ENCODE measurements at regions not wholly inside any gene's neighbourhood (a gene's known extent, or its start where the extent isn't known, plus 50 kb on each side); places are given as distances from the start of the nearest gene placed in this dataset.
A peak's percentile ranks its signal among the peaks of the same experiment; 100 is the strongest.

DNA sequence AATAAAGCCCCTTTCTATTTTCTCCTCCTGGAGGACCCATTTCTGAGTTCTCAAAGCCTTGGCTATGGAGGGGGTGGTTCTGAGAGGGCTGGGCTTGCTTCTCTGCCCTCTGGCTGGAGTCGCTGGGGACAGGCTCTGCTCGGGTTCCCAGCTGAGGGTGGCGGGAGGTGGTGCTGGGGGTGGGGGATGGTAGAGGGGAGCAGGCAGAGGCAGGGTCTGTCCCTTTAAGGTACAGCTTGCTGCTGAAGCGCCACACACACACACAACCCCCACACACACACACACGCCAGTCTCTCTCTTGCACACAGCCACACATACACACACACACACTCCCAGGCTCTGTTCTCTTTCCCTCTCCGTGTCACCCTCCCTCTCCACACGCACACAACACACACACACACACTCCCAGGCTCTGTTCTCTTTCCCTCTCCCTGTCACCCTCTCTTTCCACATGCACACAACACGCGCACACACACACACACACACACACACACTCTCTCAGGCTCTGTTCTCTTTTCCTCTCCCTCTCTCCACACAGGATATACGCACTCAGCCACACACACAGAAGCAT lies 69.8 kb upstream of the SSBP3 start (continued):
- TF ChIP-seq, protein P1, sequence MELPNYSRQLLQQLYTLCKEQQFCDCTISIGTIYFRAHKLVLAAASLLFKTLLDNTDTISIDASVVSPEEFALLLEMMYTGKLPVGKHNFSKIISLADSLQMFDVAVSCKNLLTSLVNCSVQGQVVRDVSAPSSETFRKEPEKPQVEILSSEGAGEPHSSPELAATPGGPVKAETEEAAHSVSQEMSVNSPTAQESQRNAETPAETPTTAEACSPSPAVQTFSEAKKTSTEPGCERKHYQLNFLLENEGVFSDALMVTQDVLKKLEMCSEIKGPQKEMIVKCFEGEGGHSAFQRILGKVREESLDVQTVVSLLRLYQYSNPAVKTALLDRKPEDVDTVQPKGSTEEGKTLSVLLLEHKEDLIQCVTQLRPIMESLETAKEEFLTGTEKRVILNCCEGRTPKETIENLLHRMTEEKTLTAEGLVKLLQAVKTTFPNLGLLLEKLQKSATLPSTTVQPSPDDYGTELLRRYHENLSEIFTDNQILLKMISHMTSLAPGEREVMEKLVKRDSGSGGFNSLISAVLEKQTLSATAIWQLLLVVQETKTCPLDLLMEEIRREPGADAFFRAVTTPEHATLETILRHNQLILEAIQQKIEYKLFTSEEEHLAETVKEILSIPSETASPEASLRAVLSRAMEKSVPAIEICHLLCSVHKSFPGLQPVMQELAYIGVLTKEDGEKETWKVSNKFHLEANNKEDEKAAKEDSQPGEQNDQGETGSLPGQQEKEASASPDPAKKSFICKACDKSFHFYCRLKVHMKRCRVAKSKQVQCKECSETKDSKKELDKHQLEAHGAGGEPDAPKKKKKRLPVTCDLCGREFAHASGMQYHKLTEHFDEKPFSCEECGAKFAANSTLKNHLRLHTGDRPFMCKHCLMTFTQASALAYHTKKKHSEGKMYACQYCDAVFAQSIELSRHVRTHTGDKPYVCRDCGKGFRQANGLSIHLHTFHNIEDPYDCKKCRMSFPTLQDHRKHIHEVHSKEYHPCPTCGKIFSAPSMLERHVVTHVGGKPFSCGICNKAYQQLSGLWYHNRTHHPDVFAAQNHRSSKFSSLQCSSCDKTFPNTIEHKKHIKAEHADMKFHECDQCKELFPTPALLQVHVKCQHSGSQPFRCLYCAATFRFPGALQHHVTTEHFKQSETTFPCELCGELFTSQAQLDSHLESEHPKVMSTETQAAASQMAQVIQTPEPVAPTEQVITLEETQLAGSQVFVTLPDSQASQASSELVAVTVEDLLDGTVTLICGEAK (IDR thresholded peaks at IDR 0.05) = no peak
- TF ChIP-seq, protein P1 (CRISPR knock-in tag; IDR thresholded peaks at IDR 0.05) = no peak
- TF ChIP-seq ZNF224 (CRISPR knock-in tag; IDR thresholded peaks at IDR 0.05) = no peak
- TF ChIP-seq GATA2 (CRISPR knock-in tag; IDR thresholded peaks at IDR 0.05) = no peak
- no peak for TF ChIP-seq RNF2 (IDR thresholded peaks at IDR 0.05)
- TF ChIP-seq, protein P2, sequence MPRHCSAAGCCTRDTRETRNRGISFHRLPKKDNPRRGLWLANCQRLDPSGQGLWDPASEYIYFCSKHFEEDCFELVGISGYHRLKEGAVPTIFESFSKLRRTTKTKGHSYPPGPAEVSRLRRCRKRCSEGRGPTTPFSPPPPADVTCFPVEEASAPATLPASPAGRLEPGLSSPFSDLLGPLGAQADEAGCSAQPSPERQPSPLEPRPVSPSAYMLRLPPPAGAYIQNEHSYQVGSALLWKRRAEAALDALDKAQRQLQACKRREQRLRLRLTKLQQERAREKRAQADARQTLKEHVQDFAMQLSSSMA (CRISPR knock-in tag; IDR thresholded peaks at IDR 0.05) = no peak
- no peak for TF ChIP-seq DIDO1 (tag; IDR thresholded peaks at IDR 0.05; ENCODE audit: low read depth)
- TF ChIP-seq MTA1 (IDR thresholded peaks at IDR 0.05; ENCODE audit: borderline replicate concordance) = peak; percentile 29; the same call in 1 of the 2 replicates
- no peak for TF ChIP-seq MEIS2 (IDR thresholded peaks at IDR 0.05; ENCODE audit: partially characterized antibody)
- TF ChIP-seq HSF4 (CRISPR knock-in tag; IDR thresholded peaks at IDR 0.05; ENCODE audit: borderline replicate concordance) = no peak
- TF ChIP-seq, protein P3, sequence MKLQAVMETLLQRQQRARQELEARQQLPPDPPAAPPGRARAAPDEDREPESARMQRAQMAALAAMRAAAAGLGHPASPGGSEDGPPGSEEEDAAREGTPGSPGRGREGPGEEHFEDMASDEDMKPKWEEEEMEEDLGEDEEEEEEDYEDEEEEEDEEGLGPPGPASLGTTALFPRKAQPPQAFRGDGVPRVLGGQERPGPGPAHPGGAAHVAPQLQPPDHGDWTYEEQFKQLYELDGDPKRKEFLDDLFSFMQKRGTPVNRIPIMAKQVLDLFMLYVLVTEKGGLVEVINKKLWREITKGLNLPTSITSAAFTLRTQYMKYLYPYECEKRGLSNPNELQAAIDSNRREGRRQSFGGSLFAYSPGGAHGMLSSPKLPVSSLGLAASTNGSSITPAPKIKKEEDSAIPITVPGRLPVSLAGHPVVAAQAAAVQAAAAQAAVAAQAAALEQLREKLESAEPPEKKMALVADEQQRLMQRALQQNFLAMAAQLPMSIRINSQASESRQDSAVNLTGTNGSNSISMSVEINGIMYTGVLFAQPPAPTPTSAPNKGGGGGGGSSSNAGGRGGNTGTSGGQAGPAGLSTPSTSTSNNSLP (IDR thresholded peaks at IDR 0.05; ENCODE audit: borderline replicate concordance, low read depth, low read length) = no peak
- TF ChIP-seq, protein P4, sequence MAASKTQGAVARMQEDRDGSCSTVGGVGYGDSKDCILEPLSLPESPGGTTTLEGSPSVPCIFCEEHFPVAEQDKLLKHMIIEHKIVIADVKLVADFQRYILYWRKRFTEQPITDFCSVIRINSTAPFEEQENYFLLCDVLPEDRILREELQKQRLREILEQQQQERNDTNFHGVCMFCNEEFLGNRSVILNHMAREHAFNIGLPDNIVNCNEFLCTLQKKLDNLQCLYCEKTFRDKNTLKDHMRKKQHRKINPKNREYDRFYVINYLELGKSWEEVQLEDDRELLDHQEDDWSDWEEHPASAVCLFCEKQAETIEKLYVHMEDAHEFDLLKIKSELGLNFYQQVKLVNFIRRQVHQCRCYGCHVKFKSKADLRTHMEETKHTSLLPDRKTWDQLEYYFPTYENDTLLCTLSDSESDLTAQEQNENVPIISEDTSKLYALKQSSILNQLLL (CRISPR knock-in tag; IDR thresholded peaks at IDR 0.05; ENCODE audit: borderline replicate concordance) = no peak
- no peak for TF ChIP-seq CBX3 (IDR thresholded peaks at IDR 0.05; ENCODE audit: borderline replicate concordance in 1 of 2, low read length in 2 of 2)
- TF ChIP-seq, protein P5, sequence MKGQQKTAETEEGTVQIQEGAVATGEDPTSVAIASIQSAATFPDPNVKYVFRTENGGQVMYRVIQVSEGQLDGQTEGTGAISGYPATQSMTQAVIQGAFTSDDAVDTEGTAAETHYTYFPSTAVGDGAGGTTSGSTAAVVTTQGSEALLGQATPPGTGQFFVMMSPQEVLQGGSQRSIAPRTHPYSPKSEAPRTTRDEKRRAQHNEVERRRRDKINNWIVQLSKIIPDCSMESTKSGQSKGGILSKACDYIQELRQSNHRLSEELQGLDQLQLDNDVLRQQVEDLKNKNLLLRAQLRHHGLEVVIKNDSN (CRISPR knock-in tag; IDR thresholded peaks at IDR 0.05) = no peak
- TF ChIP-seq NBN (IDR thresholded peaks at IDR 0.05; ENCODE audit: low read depth) = 0 out of 2 replicates have a peak, but pooled peaks have one; percentile 58
- no peak for TF ChIP-seq HNRNPL (IDR thresholded peaks at IDR 0.05; ENCODE audit: low read depth, low read length)

Measured in K562 (cell line).